ENCODE measurements at regions not wholly inside any gene's neighbourhood (a gene's known extent, or its start where the extent isn't known, plus 50 kb on each side); places are given as distances from the start of the nearest gene placed in this dataset.

- DNase-seq (ENCODE audit: low spot score) = no peak
These were observed 1269.8 kb upstream of the PIK3C3 start for GRCh38 chr18:40685219-40685618.

- no peak for DNase-seq (ENCODE audit: low spot score)
These were observed 1276.7 kb upstream of the PIK3C3 start for GRCh38 chr18:40678318-40678717.

GRCh38 chr18:40676668-40677067 is 1278.4 kb upstream of the PIK3C3 start:
- no peak for DNase-seq (ENCODE audit: low spot score)

GRCh38 chr18:40673150-40673549 is 1281.9 kb upstream of the PIK3C3 start:
- no peak for DNase-seq (ENCODE audit: low spot score)

- DNase-seq (ENCODE audit: low spot score) = no peak
These were observed 1282.4 kb upstream of the PIK3C3 start for GRCh38 chr18:40672590-40672989.

- no peak for DNase-seq (ENCODE audit: low spot score)
These were observed 1284.2 kb upstream of the PIK3C3 start for GRCh38 chr18:40670668-40671375.

GRCh38 chr18:40662898-40663437 is 1292.1 kb upstream of the PIK3C3 start:
- DNase-seq (ENCODE audit: low spot score) = no peak

GRCh38 chr18:40653682-40654081 is 1301.4 kb upstream of the PIK3C3 start:
- DNase-seq (ENCODE audit: low spot score) = no peak

- DNase-seq (ENCODE audit: low spot score) = no peak
These were observed 1302.7 kb upstream of the PIK3C3 start for GRCh38 chr18:40652321-40652720.

GRCh38 chr18:40651163-40651562 is 1303.9 kb upstream of the PIK3C3 start:
- DNase-seq (ENCODE audit: low spot score) = no peak

GRCh38 chr18:40642692-40643229 is 1312.3 kb upstream of the PIK3C3 start:
- DNase-seq (ENCODE audit: low spot score) = no peak

GRCh38 chr18:40631319-40631718 is 1323.7 kb upstream of the PIK3C3 start:
- DNase-seq (ENCODE audit: low spot score) = no peak

- DNase-seq (ENCODE audit: low spot score) = no peak
These were observed 1324.5 kb upstream of the PIK3C3 start for GRCh38 chr18:40630496-40630895.

- no peak for DNase-seq (ENCODE audit: low spot score)
These were observed 1330.1 kb upstream of the PIK3C3 start for GRCh38 chr18:40624959-40625358.

- DNase-seq (ENCODE audit: low spot score) = no peak
These were observed 1341.3 kb upstream of the PIK3C3 start for GRCh38 chr18:40613721-40614120.

- no peak for DNase-seq (ENCODE audit: low spot score)
These were observed 1342.7 kb upstream of the PIK3C3 start for GRCh38 chr18:40612356-40612755.

GRCh38 chr18:40608226-40608625 is 1346.8 kb upstream of the PIK3C3 start:
- no peak for DNase-seq (ENCODE audit: low spot score)

GRCh38 chr18:40607542-40608148 is 1347.4 kb upstream of the PIK3C3 start:
- DNase-seq (ENCODE audit: low spot score) = no peak

- DNase-seq (ENCODE audit: low spot score) = no peak
These were observed 1348.0 kb upstream of the PIK3C3 start for GRCh38 chr18:40606996-40607395.

- DNase-seq (ENCODE audit: low spot score) = no peak
These were observed 1371.4 kb upstream of the PIK3C3 start for GRCh38 chr18:40583671-40584070.

- no peak for DNase-seq (ENCODE audit: low spot score)
These were observed 1372.9 kb upstream of the PIK3C3 start for GRCh38 chr18:40582105-40582504.

GRCh38 chr18:40577981-40578365 is 1377.1 kb upstream of the PIK3C3 start:
- no peak for DNase-seq (ENCODE audit: low spot score)
